WERI-Rb-1 (cell line): ENCODE measurements at regions not wholly inside any gene's neighbourhood (a gene's known extent, or its start where the extent isn't known, plus 50 kb on each side); places are given as distances from the start of the nearest gene placed in this dataset.

Experiments used
- DNase-seq: peaks from one replicate; pipeline ENCODE4 v3.0.0-alpha.2; 2020
- H3K27ac ChIP-seq: fragments of 250-450 bp; sonication (Bioruptor Pico); 2 replicates; pipeline ENCODE4 v1.5.1; 2020; ENCODE audit warnings: mild to moderate bottlenecking, moderate library complexity
- H3K27me3 ChIP-seq: fragments of 250-450 bp; sonication (Bioruptor Pico); 2 replicates; pipeline ENCODE4 v1.5.1; 2021; ENCODE audit warnings: mild to moderate bottlenecking, low read depth, moderate library complexity; ENCODE audit not compliant: insufficient read depth, severe bottlenecking
- H3K36me3 ChIP-seq: fragments of 250-450 bp; sonication (Bioruptor Pico); 2 replicates; pipeline ENCODE4 v1.5.1; 2020; ENCODE audit warnings: mild to moderate bottlenecking, moderate library complexity
- H3K4me3 ChIP-seq: 2 replicates; pipeline ENCODE4 v1.5.1; 2011; ENCODE audit warnings: low read depth, mild to moderate bottlenecking, control low read depth, low read length
- H3K9me3 ChIP-seq: fragments of 250-450 bp; sonication (Bioruptor Pico); 2 replicates; pipeline ENCODE4 v1.5.1; 2021; ENCODE audit warnings: mild to moderate bottlenecking, moderate library complexity; ENCODE audit not compliant: severe bottlenecking
- TF ChIP-seq, protein P1 (sequence below): IDR thresholded peaks from 2 replicates; pipeline ENCODE4 v1.5.1; 2011; ENCODE audit warnings: low read depth, mild to moderate bottlenecking, control low read depth, inconsistent platforms, low read length

GRCh38 chr7:117929237-117929636 lies 56.0 kb upstream of the CTTNBP2 start:
- Histone ChIP-seq H3K36me3 (no peaks in the 10 kb centered on the region), H3K27me3 (peaks cover 11% of the 10 kb centered on the region), H3K27ac (no peak overlapping the region), H3K4me3 (no peak overlapping the region), H3K9me3 (no peaks in the 10 kb centered on the region)
- no peak for DNase-seq
- TF ChIP-seq, protein P1, sequence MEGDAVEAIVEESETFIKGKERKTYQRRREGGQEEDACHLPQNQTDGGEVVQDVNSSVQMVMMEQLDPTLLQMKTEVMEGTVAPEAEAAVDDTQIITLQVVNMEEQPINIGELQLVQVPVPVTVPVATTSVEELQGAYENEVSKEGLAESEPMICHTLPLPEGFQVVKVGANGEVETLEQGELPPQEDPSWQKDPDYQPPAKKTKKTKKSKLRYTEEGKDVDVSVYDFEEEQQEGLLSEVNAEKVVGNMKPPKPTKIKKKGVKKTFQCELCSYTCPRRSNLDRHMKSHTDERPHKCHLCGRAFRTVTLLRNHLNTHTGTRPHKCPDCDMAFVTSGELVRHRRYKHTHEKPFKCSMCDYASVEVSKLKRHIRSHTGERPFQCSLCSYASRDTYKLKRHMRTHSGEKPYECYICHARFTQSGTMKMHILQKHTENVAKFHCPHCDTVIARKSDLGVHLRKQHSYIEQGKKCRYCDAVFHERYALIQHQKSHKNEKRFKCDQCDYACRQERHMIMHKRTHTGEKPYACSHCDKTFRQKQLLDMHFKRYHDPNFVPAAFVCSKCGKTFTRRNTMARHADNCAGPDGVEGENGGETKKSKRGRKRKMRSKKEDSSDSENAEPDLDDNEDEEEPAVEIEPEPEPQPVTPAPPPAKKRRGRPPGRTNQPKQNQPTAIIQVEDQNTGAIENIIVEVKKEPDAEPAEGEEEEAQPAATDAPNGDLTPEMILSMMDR: no peak

DNA sequence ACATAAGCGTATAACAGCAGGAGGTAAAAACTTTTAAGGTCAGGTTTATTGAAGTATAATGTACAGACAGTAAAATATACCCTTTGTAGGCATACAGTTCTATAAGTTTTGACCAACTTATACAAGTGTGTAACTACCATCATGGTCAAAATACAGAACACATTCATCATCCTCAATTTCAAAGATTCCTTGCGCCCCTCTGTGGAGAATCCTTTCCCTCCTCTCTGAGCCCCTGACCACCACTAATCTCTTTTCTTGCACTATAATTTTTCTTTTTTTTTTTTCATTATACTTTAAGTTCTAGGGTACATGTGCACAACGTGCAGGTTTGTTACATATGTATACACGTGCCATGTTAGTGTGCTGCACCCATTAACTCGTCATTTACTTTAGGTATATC lies 58.1 kb upstream of the CTTNBP2 start:
- TF ChIP-seq, protein P1: no peak
- no peaks in the 10 kb centered on the region for H3K9me3 ChIP-seq
- DNase-seq: no peak
- H3K36me3 ChIP-seq: no peaks in the 10 kb centered on the region
- H3K27ac ChIP-seq: no peak overlapping the region
- H3K4me3 ChIP-seq: no peak overlapping the region
- peaks cover 11% of the 10 kb centered on the region for H3K27me3 ChIP-seq

DNA sequence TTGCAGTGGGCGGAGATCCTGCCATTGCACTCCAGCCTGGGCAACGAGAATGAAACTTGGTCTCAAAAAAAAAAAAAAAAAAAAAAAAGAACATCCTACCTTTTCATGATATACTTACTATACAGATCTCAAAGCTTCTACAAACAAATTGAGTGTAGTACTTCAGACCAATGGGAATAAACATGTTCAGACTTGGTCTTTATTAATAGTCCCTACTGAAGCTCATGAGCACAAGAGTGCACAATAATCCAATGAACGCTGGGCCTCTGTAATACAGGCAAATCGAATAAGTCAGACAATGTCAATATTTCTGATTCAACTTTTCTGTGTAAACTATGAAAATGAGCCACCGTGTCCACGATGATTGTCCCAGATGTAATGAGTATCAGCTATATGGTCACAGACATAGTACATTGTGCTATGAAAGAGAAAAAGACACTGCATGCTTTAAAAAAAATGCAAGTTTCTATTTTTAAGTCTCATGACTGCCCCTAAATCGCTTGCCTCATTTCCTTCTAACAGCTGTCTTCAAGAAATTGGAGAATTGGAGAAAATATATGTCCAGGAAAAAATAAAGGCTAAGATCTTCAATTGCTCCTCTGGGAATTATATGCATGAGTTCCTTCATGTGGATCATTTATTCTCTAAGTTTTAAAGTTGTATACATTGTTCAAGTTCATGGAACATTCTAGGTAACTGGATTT lies 64.0 kb upstream of the CTTNBP2 start:
- no peaks in the 10 kb centered on the region for H3K36me3 ChIP-seq
- DNase-seq: no peak
- H3K27ac ChIP-seq: no peak overlapping the region
- H3K4me3 ChIP-seq: no peak overlapping the region
- TF ChIP-seq, protein P1: no peak
- H3K9me3 ChIP-seq: no peaks in the 10 kb centered on the region
- H3K27me3 ChIP-seq: peaks cover 15% of the 10 kb centered on the region

GRCh38 chr7:117937753-117938483 lies 64.7 kb upstream of the CTTNBP2 start:
- Histone ChIP-seq H3K9me3 (no peaks in the 10 kb centered on the region), H3K27me3 (peaks cover 12% of the 10 kb centered on the region), H3K36me3 (no peaks in the 10 kb centered on the region), H3K4me3 (no peak overlapping the region), H3K27ac (no peak overlapping the region)
- TF ChIP-seq, protein P1: no peak
- no peak for DNase-seq

GRCh38 chr7:117941138-117941810 lies 68.0 kb upstream of the CTTNBP2 start:
- no peaks in the 10 kb centered on the region for H3K9me3 ChIP-seq
- TF ChIP-seq, protein P1: no peak
- H3K36me3 ChIP-seq: no peaks in the 10 kb centered on the region
- H3K4me3 ChIP-seq: no peak overlapping the region
- H3K27me3 ChIP-seq: peaks cover 16% of the 10 kb centered on the region
- DNase-seq: no peak
- no peak overlapping the region for H3K27ac ChIP-seq
